ENCODE measurements at regions not wholly inside any gene's neighbourhood (a gene's known extent, or its start where the extent isn't known, plus 50 kb on each side); places are given as distances from the start of the nearest gene placed in this dataset.

DNA sequence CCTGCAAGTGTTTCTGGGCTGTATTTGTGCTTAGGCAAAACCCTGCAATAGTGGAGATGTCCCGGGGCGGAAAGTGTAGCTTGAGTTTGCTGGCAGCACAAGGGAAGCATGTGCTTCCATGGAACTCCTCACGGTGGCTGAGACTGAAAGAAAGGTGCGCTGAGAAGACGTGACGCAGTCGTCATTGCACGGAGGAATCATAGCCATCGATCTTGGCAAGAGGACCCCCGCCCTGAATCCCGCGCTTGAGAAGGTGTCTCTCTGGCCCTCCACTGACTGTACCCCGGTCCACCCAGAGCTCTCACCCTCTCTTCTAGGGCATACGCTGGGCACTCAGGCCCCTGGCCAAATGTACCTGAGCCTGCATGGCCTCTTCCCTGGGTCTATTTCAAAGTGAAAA is 1081.8 kb upstream of the DEFB115 start:
- TF ChIP-seq CTCF (IDR thresholded peaks at IDR 0.05; ENCODE audit: low read depth, low read length) = no peak
- TF ChIP-seq EZH2phosphoT487 (IDR thresholded peaks at IDR 0.05; ENCODE audit: low read depth) = no peak

Measured in OCI-LY3 (cell line).